ENCODE measurements at regions not wholly inside any gene's neighbourhood (a gene's known extent, or its start where the extent isn't known, plus 50 kb on each side); places are given as distances from the start of the nearest gene placed in this dataset.
"Not testable (repeated sequence)": the region's sequence is repeated elsewhere in the genome, so short reads cannot be mapped to it uniquely, and the experiment has no call there.

- no peaks in the 10 kb centered on the region for H3K9me3 ChIP-seq (ENCODE audit: insufficient read depth, low read depth, low read length)
- WGBS = 95% methylated on average over 6 of the region's 6 CpGs
Measured at GRCh38 chr16:17936766-17937402, 399.7 kb downstream of the NPIPA8 start.

GRCh38 chr16:17930280-17930679 is 406.3 kb downstream of the NPIPA8 start:
- Histone ChIP-seq H3K9me3 (ENCODE audit: insufficient read depth, low read depth, low read length) (no peaks in the 10 kb centered on the region), H3K9ac (ENCODE audit: low read depth, low read length) (no peak overlapping the region), H3K4me3 (ENCODE audit: low read length) (no peak overlapping the region), H3K36me3 (ENCODE audit: insufficient read depth, low read length) (no peaks in the 10 kb centered on the region), H3K4me1 (ENCODE audit: insufficient read depth, low read length) (0 out of 2 replicates have a peak, but pooled peaks cover 5% of the 10 kb centered on the region), H3K27me3 (ENCODE audit: insufficient read depth, low read length) (no peaks in the 10 kb centered on the region), H3K27ac (ENCODE audit: low read depth, low read length) (no peak overlapping the region)
- 95% methylated on average over 1 of the region's 1 CpG for WGBS

More at GRCh38 chr16:17936766-17937402, 399.7 kb downstream of the NPIPA8 start:
- Histone ChIP-seq H3K27me3 (ENCODE audit: insufficient read depth, low read length) (no peaks in the 10 kb centered on the region), H3K4me1 (ENCODE audit: insufficient read depth, low read length) (0 out of 2 replicates have a peak, but pooled peaks cover 5% of the 10 kb centered on the region), H3K27ac (ENCODE audit: low read depth, low read length) (no peak overlapping the region), H3K9ac (ENCODE audit: low read depth, low read length) (no peak overlapping the region), H3K4me3 (ENCODE audit: low read length) (no peak overlapping the region), H3K36me3 (ENCODE audit: insufficient read depth, low read length) (no peaks in the 10 kb centered on the region)

DNA sequence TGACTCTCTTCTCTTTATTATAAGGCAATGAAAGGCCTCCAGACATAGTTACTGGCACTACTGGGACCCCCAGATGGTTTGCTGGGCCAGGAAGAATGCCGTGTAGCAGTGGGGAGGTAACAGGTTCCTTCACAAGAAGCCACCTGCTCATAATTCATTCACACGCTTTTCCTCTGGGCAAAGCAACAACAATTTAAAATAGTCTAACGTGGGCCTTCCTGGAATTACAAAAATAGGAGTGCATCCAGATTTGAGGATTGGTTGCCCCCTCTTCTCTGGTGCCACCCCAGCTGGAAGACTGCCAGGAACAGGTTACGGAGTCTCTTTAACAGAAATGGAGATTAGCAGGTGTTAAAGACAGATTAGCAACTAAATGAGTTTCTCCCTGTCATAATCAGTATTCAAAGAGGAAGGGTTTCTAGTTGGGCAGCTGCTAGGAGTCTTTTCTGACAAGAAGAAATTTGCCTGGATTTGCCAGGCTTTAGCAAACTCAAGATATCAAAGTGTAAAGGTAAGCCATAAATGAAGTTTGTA is 409.6 kb downstream of the NPIPA8 start:
- no peaks in the 10 kb centered on the region for H3K36me3 ChIP-seq (ENCODE audit: insufficient read depth, low read length)
- H3K27ac ChIP-seq (ENCODE audit: low read depth, low read length) = no peak overlapping the region; the same call in 1 of the 2 replicates
- no peak overlapping the region for H3K9ac ChIP-seq (ENCODE audit: low read depth, low read length)
- H3K27me3 ChIP-seq (ENCODE audit: insufficient read depth, low read length) = no peaks in the 10 kb centered on the region
- WGBS = 65% methylated on average over 4 of the region's 4 CpGs
- H3K9me3 ChIP-seq (ENCODE audit: insufficient read depth, low read depth, low read length) = peaks cover 7% of the 10 kb centered on the region
- no peak overlapping the region for H3K4me3 ChIP-seq (ENCODE audit: low read length)
- H3K4me1 ChIP-seq (ENCODE audit: insufficient read depth, low read length) = no peaks in the 10 kb centered on the region

DNA sequence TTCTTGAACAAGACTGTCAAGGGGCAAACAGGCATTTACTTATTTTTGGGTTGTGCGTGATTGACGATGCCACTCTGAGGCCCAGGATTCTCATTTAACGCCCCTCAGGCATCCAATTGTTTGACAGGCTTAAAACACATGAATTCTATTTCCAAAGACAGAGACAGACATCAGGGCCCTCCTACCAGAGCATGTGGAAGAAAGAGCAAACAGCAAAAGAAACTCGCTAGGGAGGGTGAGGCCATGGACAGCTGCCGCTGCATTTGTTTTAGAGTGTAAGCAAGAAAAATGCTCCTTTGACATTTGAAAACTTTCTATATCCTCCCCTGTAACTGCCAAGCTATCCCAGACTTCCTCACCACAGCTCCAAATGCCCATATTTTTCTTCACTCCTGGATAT is 410.1 kb downstream of the NPIPA8 start:
- 82% methylated on average over 5 of the region's 5 CpGs for WGBS
- Histone ChIP-seq H3K27ac (ENCODE audit: low read depth, low read length) (no peak overlapping the region), H3K4me1 (ENCODE audit: insufficient read depth, low read length) (no peaks in the 10 kb centered on the region), H3K27me3 (ENCODE audit: insufficient read depth, low read length) (no peaks in the 10 kb centered on the region), H3K9ac (ENCODE audit: low read depth, low read length) (no peak overlapping the region), H3K9me3 (ENCODE audit: insufficient read depth, low read depth, low read length) (peaks cover 7% of the 10 kb centered on the region), H3K4me3 (ENCODE audit: low read length) (no peak overlapping the region), H3K36me3 (ENCODE audit: insufficient read depth, low read length) (no peaks in the 10 kb centered on the region)

- 95% methylated on average over 6 of the region's 6 CpGs for WGBS
- H3K36me3 ChIP-seq (ENCODE audit: insufficient read depth, low read length) = no peaks in the 10 kb centered on the region
- no peaks in the 10 kb centered on the region for H3K4me1 ChIP-seq (ENCODE audit: insufficient read depth, low read length)
Measured at GRCh38 chr16:17925761-17926160, 410.8 kb downstream of the NPIPA8 start.

DNA sequence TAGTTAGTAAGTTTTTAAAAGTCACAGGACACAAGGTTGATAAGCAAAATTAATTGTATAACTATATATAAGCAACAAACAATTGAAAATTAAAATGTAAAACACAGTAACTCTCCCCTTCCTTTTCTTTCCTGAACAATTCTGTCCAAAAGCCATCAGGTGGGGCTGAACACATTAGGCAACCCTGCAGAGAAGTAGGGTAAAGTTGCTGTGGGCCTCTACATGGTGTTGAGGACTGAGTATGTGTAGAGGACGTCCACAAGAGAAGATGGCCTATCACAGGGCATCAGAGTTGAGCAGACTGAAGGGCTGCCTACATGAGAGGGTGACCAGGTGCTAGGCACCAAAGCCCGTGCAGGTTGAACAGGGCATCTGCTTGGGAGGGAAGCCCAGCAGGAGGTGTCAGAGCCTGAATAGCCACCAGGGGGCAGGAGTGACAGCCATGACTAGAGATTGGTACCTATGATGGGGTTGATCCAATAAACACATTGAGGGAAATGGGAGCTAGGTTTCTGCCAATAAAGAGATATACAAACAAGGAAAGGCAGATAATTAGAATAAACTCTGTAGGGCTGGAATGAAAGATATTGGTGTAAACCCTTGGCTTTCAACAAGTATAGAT is 415.1 kb downstream of the NPIPA8 start:
- no peak overlapping the region for H3K9ac ChIP-seq (ENCODE audit: low read depth, low read length)
- WGBS = 57% methylated on average over 2 of the region's 2 CpGs

More at GRCh38 chr16:17925761-17926160, 410.8 kb downstream of the NPIPA8 start:
- Histone ChIP-seq H3K9ac (ENCODE audit: low read depth, low read length) (no peak overlapping the region), H3K9me3 (ENCODE audit: insufficient read depth, low read depth, low read length) (peaks cover 7% of the 10 kb centered on the region), H3K27ac (ENCODE audit: low read depth, low read length) (no peak overlapping the region), H3K4me3 (ENCODE audit: low read length) (no peak overlapping the region), H3K27me3 (ENCODE audit: insufficient read depth, low read length) (no peaks in the 10 kb centered on the region)

DNA sequence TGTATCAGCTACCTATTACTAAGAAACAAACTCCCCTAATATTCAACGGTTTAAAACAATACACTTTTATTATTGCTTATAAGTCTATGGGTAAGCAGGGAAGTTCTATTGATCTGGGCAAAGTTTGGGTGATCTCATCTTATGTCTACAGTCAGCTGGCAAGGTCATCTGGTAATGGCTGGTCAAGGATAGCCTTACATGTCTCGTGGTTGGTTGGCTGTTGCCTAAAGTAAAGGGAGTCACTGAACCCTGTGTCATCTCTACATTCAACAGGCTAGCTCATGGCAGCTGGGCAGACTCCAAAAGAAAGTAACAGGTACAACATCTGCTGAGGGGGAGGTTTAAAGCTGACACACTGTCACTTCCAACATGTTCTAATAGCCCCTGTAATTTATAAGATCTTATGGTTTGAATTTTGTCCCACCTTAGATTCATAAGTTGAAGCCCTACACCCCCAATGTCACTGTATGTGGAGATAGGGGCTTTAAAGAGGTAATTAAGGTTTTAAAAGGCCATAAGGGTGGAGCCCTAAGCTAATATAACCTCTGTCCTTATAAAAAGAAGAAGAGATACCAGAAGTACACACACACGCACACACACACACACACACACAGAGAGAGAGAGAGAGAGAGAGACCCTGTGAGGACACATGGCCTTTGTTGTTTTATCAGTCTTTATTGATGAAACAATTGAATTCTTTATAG is 419.1 kb downstream of the NPIPA8 start:
- 92% methylated on average over 1 of the region's 3 CpGs for WGBS
- Histone ChIP-seq H3K4me1 (ENCODE audit: insufficient read depth, low read length) (no peaks in the 10 kb centered on the region), H3K27me3 (ENCODE audit: insufficient read depth, low read length) (no peaks in the 10 kb centered on the region)

More for the DNA sequence above, 415.1 kb downstream of the NPIPA8 start:
- Histone ChIP-seq H3K9me3 (ENCODE audit: insufficient read depth, low read depth, low read length) (peaks cover 10% of the 10 kb centered on the region), H3K4me1 (ENCODE audit: insufficient read depth, low read length) (no peaks in the 10 kb centered on the region), H3K4me3 (ENCODE audit: low read length) (no peak overlapping the region), H3K36me3 (ENCODE audit: insufficient read depth, low read length) (no peaks in the 10 kb centered on the region), H3K27me3 (ENCODE audit: insufficient read depth, low read length) (no peaks in the 10 kb centered on the region), H3K27ac (ENCODE audit: low read depth, low read length) (no peak overlapping the region)

GRCh38 chr16:17915791-17916190 is 420.7 kb downstream of the NPIPA8 start:
- Histone ChIP-seq H3K27me3 (ENCODE audit: insufficient read depth, low read length) (no peaks in the 10 kb centered on the region), H3K4me3 (ENCODE audit: low read length) (no peak overlapping the region), H3K9me3 (ENCODE audit: insufficient read depth, low read depth, low read length) (peaks cover 9% of the 10 kb centered on the region; the same call in 1 of the 2 replicates), H3K36me3 (ENCODE audit: insufficient read depth, low read length) (no peaks in the 10 kb centered on the region), H3K9ac (ENCODE audit: low read depth, low read length) (no peak overlapping the region), H3K27ac (ENCODE audit: low read depth, low read length) (no peak overlapping the region), H3K4me1 (ENCODE audit: insufficient read depth, low read length) (no peaks in the 10 kb centered on the region)
- WGBS = 94% methylated on average over 5 of the region's 5 CpGs

More for the DNA sequence above, 419.1 kb downstream of the NPIPA8 start:
- H3K9me3 ChIP-seq (ENCODE audit: insufficient read depth, low read depth, low read length) = peaks cover 9% of the 10 kb centered on the region; the same call in 1 of the 2 replicates
- no peak overlapping the region for H3K9ac ChIP-seq (ENCODE audit: low read depth, low read length)
- H3K27ac ChIP-seq (ENCODE audit: low read depth, low read length) = no peak overlapping the region
- H3K4me3 ChIP-seq (ENCODE audit: low read length) = no peak overlapping the region
- H3K36me3 ChIP-seq (ENCODE audit: insufficient read depth, low read length) = no peaks in the 10 kb centered on the region

DNA sequence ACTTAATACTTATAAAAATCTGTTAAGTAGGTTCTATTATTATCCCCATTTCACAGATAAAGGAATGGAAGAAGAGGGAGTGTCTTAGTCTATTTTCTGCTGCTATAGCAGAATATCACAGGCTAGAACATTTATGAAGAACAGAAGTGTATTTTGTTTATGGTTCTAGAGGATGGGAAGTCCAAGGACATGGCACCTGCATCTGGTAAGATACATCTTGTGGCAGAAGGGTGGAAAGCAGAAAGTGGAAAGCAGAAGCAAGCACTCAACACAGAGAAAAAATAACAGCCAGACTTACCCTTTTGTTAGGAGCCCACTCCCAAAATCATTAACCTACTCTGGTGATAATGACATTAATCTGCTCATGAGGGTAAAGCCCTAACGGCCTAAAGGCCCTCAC is 422.4 kb downstream of the NPIPA8 start:
- peaks cover 5% of the 10 kb centered on the region; the same call in 1 of the 2 replicates for H3K9me3 ChIP-seq (ENCODE audit: insufficient read depth, low read depth, low read length)
- H3K36me3 ChIP-seq (ENCODE audit: insufficient read depth, low read length) = no peaks in the 10 kb centered on the region
- WGBS = 67% methylated on average over 1 of the region's 1 CpG
- H3K27me3 ChIP-seq (ENCODE audit: insufficient read depth, low read length) = no peaks in the 10 kb centered on the region
- H3K9ac ChIP-seq (ENCODE audit: low read depth, low read length) = no peak overlapping the region
- H3K4me1 ChIP-seq (ENCODE audit: insufficient read depth, low read length) = no peaks in the 10 kb centered on the region
- no peak overlapping the region for H3K4me3 ChIP-seq (ENCODE audit: low read length)
- H3K27ac ChIP-seq (ENCODE audit: low read depth, low read length) = no peak overlapping the region

- not testable (repeated sequence) for H3K4me3 ChIP-seq (ENCODE audit: low read length); H3K9me3 ChIP-seq (ENCODE audit: insufficient read depth, low read depth, low read length)
- WGBS = no CpG with 5 or more reads among the region's 1 CpG
Measured at GRCh38 chr16:17911578-17911977, 425.0 kb downstream of the NPIPA8 start.

GRCh38 chr16:17906626-17907025 is 429.9 kb downstream of the NPIPA8 start:
- not testable (repeated sequence) for H3K27ac ChIP-seq (ENCODE audit: low read depth, low read length); H3K36me3 ChIP-seq (ENCODE audit: insufficient read depth, low read length); H3K27me3 ChIP-seq (ENCODE audit: insufficient read depth, low read length); H3K4me1 ChIP-seq (ENCODE audit: insufficient read depth, low read length); H3K9ac ChIP-seq (ENCODE audit: low read depth, low read length); H3K4me3 ChIP-seq (ENCODE audit: low read length)
- H3K9me3 ChIP-seq (ENCODE audit: insufficient read depth, low read depth, low read length) = peaks cover 17% of the 10 kb centered on the region
- 94% methylated on average over 10 of the region's 10 CpGs for WGBS

More at GRCh38 chr16:17911578-17911977, 425.0 kb downstream of the NPIPA8 start:
- H3K4me1 ChIP-seq (ENCODE audit: insufficient read depth, low read length); H3K9ac ChIP-seq (ENCODE audit: low read depth, low read length); H3K27ac ChIP-seq (ENCODE audit: low read depth, low read length); H3K27me3 ChIP-seq (ENCODE audit: insufficient read depth, low read length); H3K36me3 ChIP-seq (ENCODE audit: insufficient read depth, low read length): not testable (repeated sequence)
